ENCODE measurements at regions not wholly inside any gene's neighbourhood (a gene's known extent, or its start where the extent isn't known, plus 50 kb on each side); places are given as distances from the start of the nearest gene placed in this dataset.
A peak's percentile ranks its signal among the peaks of the same experiment; 100 is the strongest.

DNA sequence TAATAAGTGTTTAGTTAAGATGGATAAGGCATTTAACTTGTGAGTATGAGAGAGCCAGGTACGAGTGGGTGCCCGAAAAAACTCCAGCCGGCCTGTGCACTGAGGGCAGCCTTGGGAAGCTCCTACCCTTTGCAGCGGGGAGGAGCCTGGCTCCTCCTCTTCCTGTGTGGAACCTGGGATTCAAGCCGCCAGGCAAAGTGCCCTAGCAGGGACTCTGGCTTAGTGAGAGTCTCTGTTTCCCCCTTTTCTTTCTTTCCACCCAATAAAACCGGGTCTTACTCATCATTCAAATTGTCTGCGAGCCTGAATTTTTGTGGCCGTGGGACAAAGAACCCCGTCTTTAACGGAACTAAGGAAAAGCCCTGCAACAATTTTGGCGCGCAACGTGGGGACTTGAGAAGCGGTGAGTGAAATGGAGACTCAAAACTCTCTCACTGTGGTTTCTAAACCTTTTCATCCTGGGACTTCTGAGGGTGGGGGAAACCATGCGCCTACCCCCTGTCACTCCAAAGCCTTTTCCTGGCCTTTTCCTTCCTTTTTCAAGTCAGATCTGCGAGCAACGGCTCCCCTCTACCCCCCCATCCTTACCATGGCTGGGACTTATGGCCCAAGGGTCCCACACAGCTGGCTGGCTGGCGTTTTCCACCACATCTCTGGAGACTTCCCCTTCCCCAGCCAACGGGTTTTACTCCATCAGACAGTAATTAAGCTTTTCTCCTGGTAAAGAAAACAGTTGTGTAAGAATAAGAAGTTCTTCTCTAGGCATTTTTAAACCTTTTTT is 535.7 kb upstream of the ACO1 start (continued):
- no peak for TF ChIP-seq PRMT3 (CRISPR knock-in tag; IDR thresholded peaks at IDR 0.05; ENCODE audit: borderline replicate concordance, low read depth)
- TF ChIP-seq PAX8 (CRISPR knock-in tag; IDR thresholded peaks at IDR 0.05; ENCODE audit: borderline replicate concordance): no peak
- peak; percentile 83 for TF ChIP-seq ISX (CRISPR knock-in tag; conservative IDR thresholded peaks at IDR 0.05)
- TF ChIP-seq TBX3 (IDR thresholded peaks at IDR 0.05; ENCODE audit: borderline replicate concordance): no peak
- no peak for TF ChIP-seq ZNF33A (CRISPR knock-in tag; IDR thresholded peaks at IDR 0.05; ENCODE audit: borderline replicate concordance)
- peak; percentile 18; the same call in 1 of the 2 replicates for TF ChIP-seq ELF1 (CRISPR knock-in tag; IDR thresholded peaks at IDR 0.05)
- TF ChIP-seq NR2C2 (CRISPR knock-in tag; IDR thresholded peaks at IDR 0.05; ENCODE audit: borderline replicate concordance): no peak
- no peak for TF ChIP-seq ZFP62 (CRISPR knock-in tag; IDR thresholded peaks at IDR 0.05)
- TF ChIP-seq KLF9 (CRISPR knock-in tag; IDR thresholded peaks at IDR 0.05; ENCODE audit: low read depth): no peak; the same call in 1 of the 2 replicates
- TF ChIP-seq IRX3 (CRISPR knock-in tag; IDR thresholded peaks at IDR 0.05; ENCODE audit: borderline replicate concordance, low read depth): no peak
- TF ChIP-seq SAFB2 (CRISPR knock-in tag; IDR thresholded peaks at IDR 0.05; ENCODE audit: borderline replicate concordance, low read depth): no peak
- TF ChIP-seq ZBTB7B (CRISPR knock-in tag; IDR thresholded peaks at IDR 0.05): no peak; the same call in 1 of the 2 replicates
- TF ChIP-seq, protein P1, sequence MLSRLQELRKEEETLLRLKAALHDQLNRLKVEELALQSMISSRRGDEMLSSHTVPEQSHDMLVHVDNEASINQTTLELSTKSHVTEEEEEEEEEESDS (CRISPR knock-in tag; IDR thresholded peaks at IDR 0.05; ENCODE audit: borderline replicate concordance): no peak
- no peak for TF ChIP-seq ZNF660 (CRISPR knock-in tag; IDR thresholded peaks at IDR 0.05; ENCODE audit: borderline replicate concordance, low read depth)
- no peak for TF ChIP-seq ZNF562 (CRISPR knock-in tag; IDR thresholded peaks at IDR 0.05; ENCODE audit: borderline replicate concordance)
- TF ChIP-seq ZNF207 (IDR thresholded peaks at IDR 0.05; ENCODE audit: borderline replicate concordance): no peak
- TF ChIP-seq, protein P2, sequence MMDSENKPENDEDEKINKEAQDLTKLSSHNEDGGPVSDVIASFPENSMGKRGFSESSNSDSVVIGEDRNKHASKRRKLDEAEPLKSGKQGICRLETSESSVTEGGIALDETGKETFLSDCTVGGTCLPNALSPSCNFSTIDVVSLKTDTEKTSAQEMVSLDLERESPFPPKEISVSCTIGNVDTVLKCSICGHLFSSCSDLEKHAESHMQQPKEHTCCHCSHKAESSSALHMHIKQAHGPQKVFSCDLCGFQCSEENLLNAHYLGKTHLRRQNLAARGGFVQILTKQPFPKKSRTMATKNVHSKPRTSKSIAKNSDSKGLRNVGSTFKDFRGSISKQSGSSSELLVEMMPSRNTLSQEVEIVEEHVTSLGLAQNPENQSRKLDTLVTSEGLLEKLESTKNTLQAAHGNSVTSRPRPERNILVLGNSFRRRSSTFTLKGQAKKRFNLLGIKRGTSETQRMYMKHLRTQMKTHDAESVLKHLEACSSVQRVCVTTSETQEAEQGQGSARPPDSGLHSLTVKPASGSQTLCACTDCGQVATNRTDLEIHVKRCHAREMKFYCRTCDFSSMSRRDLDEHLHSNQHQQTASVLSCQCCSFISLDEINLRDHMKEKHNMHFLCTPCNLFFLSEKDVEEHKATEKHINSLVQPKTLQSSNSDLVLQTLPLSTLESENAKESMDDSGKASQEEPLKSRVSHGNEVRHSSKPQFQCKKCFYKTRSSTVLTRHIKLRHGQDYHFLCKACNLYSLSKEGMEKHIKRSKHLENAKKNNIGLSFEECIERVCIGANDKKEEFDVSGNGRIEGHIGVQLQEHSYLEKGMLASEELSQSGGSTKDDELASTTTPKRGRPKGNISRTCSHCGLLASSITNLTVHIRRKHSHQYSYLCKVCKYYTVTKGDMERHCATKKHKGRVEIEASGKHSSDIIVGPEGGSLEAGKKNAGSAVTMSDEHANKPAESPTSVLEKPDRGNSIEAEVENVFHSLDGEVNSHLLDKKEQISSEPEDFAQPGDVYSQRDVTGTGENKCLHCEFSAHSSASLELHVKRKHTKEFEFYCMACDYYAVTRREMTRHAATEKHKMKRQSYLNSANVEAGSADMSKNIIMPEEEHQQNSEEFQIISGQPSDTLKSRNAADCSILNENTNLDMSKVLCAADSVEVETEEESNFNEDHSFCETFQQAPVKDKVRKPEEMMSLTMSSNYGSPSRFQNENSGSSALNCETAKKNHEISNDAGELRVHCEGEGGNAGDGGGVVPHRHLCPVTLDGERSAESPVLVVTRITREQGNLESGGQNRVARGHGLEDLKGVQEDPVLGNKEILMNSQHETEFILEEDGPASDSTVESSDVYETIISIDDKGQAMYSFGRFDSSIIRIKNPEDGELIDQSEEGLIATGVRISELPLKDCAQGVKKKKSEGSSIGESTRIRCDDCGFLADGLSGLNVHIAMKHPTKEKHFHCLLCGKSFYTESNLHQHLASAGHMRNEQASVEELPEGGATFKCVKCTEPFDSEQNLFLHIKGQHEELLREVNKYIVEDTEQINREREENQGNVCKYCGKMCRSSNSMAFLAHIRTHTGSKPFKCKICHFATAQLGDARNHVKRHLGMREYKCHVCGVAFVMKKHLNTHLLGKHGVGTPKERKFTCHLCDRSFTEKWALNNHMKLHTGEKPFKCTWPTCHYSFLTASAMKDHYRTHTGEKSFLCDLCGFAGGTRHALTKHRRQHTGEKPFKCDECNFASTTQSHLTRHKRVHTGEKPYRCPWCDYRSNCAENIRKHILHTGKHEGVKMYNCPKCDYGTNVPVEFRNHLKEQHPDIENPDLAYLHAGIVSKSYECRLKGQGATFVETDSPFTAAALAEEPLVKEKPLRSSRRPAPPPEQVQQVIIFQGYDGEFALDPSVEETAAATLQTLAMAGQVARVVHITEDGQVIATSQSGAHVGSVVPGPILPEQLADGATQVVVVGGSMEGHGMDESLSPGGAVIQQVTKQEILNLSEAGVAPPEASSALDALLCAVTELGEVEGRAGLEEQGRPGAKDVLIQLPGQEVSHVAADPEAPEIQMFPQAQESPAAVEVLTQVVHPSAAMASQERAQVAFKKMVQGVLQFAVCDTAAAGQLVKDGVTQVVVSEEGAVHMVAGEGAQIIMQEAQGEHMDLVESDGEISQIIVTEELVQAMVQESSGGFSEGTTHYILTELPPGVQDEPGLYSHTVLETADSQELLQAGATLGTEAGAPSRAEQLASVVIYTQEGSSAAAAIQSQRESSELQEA (CRISPR knock-in tag; IDR thresholded peaks at IDR 0.05; ENCODE audit: not compliant biosample characterization): no peak
- no peak for TF ChIP-seq FIP1L1 (IDR thresholded peaks at IDR 0.05; ENCODE audit: borderline replicate concordance, insufficient read depth, low read depth, low read length)
- TF ChIP-seq SMAD3 (CRISPR knock-in tag; IDR thresholded peaks at IDR 0.05): no peak
- no peak for TF ChIP-seq NFE2 (CRISPR knock-in tag; IDR thresholded peaks at IDR 0.05)
- TF ChIP-seq, protein P3, sequence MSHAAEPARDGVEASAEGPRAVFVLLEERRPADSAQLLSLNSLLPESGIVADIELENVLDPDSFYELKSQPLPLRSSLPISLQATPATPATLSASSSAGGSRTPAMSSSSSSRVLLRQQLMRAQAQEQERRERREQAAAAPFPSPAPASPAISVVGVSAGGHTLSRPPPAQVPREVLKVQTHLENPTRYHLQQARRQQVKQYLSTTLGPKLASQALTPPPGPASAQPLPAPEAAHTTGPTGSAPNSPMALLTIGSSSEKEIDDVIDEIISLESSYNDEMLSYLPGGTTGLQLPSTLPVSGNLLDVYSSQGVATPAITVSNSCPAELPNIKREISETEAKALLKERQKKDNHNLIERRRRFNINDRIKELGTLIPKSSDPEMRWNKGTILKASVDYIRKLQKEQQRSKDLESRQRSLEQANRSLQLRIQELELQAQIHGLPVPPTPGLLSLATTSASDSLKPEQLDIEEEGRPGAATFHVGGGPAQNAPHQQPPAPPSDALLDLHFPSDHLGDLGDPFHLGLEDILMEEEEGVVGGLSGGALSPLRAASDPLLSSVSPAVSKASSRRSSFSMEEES (CRISPR knock-in tag; IDR thresholded peaks at IDR 0.05): no peak
